Vagina (tissue), 2 donors: ENCODE measurements at regions not wholly inside any gene's neighbourhood (a gene's known extent, or its start where the extent isn't known, plus 50 kb on each side); places are given as distances from the start of the nearest gene placed in this dataset.

Source experiments
- DNase-seq, 2 donors: peaks; one replicate each; pipeline ENCODE4 v3.0.0-alpha.2; 2017; ENCODE audit errors: extremely low spot score in 2 of 2
- H3K27ac ChIP-seq: fragments of 200-600 bp; sonication (generic); one replicate; pipeline ENCODE4 v1.5.1; 2019
- H3K27me3 ChIP-seq: fragments of 200-600 bp; sonication (generic); one replicate; pipeline ENCODE4 v1.5.1; 2019
- H3K36me3 ChIP-seq, 2 donors: fragments of 200-600 bp; sonication (generic); one replicate each; pipeline ENCODE4 v1.5.1; 2017 to 2019
- H3K4me1 ChIP-seq: fragments of 200-600 bp; sonication (generic); one replicate; pipeline ENCODE4 v1.5.1; 2019
- H3K4me3 ChIP-seq, 2 donors: fragments of 200-600 bp; sonication (generic); 1 replicate in 1 of 2; 2 replicates in 1 of 2; pipeline ENCODE4 v1.5.1; 2016 to 2019
- H3K9me3 ChIP-seq: fragments of 200-600 bp; sonication (generic); one replicate; pipeline ENCODE4 v1.5.1; 2019
- POLR2A ChIP-seq, 2 donors: fragments of 450-650 bp; IDR thresholded peaks; one replicate each; pipeline ENCODE4 v1.6.1; 2017; ENCODE audit warnings: antibody characterized with exemption in 2 of 2, mild to moderate bottlenecking in 2 of 2, moderate library complexity in 2 of 2
- POLR2AphosphoS5 ChIP-seq, 2 donors: sonication (generic); formaldehyde crosslinking; IDR thresholded peaks; one replicate each; pipeline ENCODE4 v1.9.0; 2017; ENCODE audit warnings: antibody characterized with exemption in 2 of 2, mild to moderate bottlenecking in 2 of 2, low read depth in 1 of 2; ENCODE audit not compliant: insufficient read depth in 1 of 2
- intact Hi-C: fragments of 100-400 bp; cut with DNase I; formaldehyde crosslinking; loops from one replicate; pipeline ENCODE4 v1.15.1; 2023
- TF ChIP-seq, protein P1 (sequence below), 3 experiments: fragments of 450-650 bp in 2 of 3; fragments of 200-600 bp in 1 of 3; sonication (generic) in 1 of 3; IDR thresholded peaks; one replicate each; pipeline ENCODE4 v1.5.1; 2017 to 2019; ENCODE audit warnings: antibody characterized with exemption in 3 of 3, mild to moderate bottlenecking in 2 of 3, moderate library complexity in 2 of 3

DNA sequence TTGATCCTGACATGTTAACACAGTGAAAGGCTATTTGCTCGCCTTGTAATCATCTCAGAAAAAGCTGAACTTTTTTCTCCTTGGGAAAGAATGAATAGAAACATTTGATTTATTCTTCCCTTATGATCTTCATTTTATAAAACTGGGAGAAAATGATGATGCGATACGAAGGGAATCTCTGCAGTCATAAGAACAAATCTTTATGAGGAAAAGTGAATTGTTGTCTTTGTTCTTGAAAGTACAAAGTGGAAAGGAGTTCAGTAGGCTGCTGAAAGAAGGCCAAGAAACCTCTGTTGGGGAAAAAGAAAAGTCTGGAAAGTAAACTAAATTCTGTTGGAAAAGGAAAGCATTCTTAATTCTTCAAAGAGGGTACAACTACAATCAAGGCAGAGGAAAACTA, 248.8 kb downstream of the NSUN3 start:
- TF ChIP-seq POLR2A (IDR thresholded peaks at IDR 0.05) (no peak), POLR2AphosphoS5 (IDR thresholded peaks at IDR 0.05; ENCODE audit: insufficient read depth in 1 of 2, low read depth in 1 of 2) (no peak)
- TF ChIP-seq, protein P1, sequence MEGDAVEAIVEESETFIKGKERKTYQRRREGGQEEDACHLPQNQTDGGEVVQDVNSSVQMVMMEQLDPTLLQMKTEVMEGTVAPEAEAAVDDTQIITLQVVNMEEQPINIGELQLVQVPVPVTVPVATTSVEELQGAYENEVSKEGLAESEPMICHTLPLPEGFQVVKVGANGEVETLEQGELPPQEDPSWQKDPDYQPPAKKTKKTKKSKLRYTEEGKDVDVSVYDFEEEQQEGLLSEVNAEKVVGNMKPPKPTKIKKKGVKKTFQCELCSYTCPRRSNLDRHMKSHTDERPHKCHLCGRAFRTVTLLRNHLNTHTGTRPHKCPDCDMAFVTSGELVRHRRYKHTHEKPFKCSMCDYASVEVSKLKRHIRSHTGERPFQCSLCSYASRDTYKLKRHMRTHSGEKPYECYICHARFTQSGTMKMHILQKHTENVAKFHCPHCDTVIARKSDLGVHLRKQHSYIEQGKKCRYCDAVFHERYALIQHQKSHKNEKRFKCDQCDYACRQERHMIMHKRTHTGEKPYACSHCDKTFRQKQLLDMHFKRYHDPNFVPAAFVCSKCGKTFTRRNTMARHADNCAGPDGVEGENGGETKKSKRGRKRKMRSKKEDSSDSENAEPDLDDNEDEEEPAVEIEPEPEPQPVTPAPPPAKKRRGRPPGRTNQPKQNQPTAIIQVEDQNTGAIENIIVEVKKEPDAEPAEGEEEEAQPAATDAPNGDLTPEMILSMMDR (IDR thresholded peaks at IDR 0.05) = no peak
- Histone ChIP-seq H3K27ac (no peak overlapping the region), H3K27me3 (no peaks in the 10 kb centered on the region), H3K9me3 (no peaks in the 10 kb centered on the region), H3K4me3 (no peak overlapping the region), H3K36me3 (no peaks in the 10 kb centered on the region), H3K4me1 (no peaks in the 10 kb centered on the region)
- no peak for DNase-seq
- intact Hi-C loops = no loop called here

DNA sequence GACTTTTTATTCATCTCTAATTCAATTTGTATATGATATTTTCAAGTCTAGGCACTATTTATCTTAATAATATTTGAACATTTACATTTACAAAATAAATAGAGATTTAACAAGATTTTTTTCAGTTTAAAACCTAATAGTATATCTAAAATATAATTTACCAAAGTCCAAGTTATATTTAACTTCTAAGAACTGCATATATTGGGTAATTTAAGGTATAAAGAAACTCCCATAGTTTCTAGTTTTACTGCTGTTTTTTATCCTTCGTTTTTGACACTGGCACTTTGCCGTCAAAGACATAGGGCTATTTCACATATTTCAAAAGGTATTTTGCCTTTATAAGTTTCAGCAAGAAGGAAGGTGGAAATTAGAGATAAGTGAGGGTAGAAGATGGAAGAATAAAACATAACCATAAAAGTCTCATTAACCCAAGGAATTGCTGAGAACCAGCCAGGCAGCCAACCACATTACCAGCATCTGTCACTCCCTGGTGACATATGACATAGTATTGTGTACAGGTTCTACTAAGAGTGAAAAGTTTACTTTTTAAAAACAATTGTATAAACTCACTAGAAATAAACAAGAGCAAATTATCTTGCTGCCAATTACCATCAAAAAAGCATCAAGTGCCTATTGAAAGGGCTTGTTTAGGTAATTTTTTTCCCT, 251.5 kb downstream of the NSUN3 start:
- Histone ChIP-seq H3K36me3 (no peaks in the 10 kb centered on the region), H3K4me3 (no peak overlapping the region), H3K9me3 (no peaks in the 10 kb centered on the region), H3K4me1 (no peaks in the 10 kb centered on the region), H3K27me3 (no peaks in the 10 kb centered on the region), H3K27ac (no peak overlapping the region)
- no peak for DNase-seq
- no peak for TF ChIP-seq POLR2A (IDR thresholded peaks at IDR 0.05)
- TF ChIP-seq, protein P1 (IDR thresholded peaks at IDR 0.05) = no peak
- no peak for TF ChIP-seq POLR2AphosphoS5 (IDR thresholded peaks at IDR 0.05; ENCODE audit: insufficient read depth in 1 of 2, low read depth in 1 of 2)
- intact Hi-C loops = no loop called here

DNA sequence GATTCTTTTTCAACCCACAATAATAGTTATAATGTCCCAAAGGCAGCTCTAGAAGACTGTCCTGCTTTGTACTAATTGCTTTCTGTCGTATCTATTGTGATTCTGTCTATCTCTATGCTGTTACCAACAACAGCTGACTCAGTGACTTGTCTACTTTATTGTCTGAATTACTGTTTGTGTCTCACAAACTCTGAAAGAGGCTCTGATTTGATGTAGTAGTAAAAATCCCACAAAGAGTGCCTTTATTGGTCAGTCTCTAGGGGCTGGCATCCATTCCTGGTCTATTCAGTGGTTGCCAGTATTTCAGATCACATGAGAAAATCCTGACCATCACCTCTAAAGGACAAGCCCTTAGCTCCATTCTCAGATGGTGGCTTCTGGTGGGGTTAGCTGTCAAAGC, 254.2 kb downstream of the NSUN3 start:
- intact Hi-C loops = no loop called here
- no peak for DNase-seq
- TF ChIP-seq, protein P1 (IDR thresholded peaks at IDR 0.05) = no peak
- TF ChIP-seq POLR2A (IDR thresholded peaks at IDR 0.05) (no peak), POLR2AphosphoS5 (IDR thresholded peaks at IDR 0.05; ENCODE audit: insufficient read depth in 1 of 2, low read depth in 1 of 2) (no peak)
- Histone ChIP-seq H3K9me3 (no peaks in the 10 kb centered on the region), H3K36me3 (no peaks in the 10 kb centered on the region), H3K4me1 (no peaks in the 10 kb centered on the region), H3K27me3 (no peaks in the 10 kb centered on the region), H3K4me3 (no peak overlapping the region), H3K27ac (no peak overlapping the region)

DNA sequence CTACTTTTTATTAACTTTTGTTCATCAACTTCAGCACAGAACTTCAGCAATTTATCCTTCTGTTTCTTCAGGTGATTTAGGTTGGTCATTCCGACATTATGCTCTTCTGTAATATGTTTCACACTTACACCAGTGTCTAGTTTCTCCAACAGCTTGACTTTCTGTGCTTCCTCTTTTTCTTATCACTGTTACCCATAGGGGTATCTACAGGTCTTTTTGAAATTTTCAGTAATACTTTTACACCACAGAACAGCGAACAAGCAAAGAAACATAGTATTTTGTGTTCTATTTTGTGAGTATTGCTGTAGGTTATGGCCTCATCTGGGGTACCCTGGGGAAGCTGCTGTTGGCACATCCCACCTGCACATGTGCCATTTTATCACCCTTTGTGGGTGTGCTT, 260.7 kb downstream of the NSUN3 start:
- Histone ChIP-seq H3K4me3 (no peak overlapping the region), H3K4me1 (no peaks in the 10 kb centered on the region), H3K9me3 (no peaks in the 10 kb centered on the region), H3K27me3 (no peaks in the 10 kb centered on the region), H3K27ac (no peak overlapping the region), H3K36me3 (no peaks in the 10 kb centered on the region)
- DNase-seq = no peak
- TF ChIP-seq, protein P1 (IDR thresholded peaks at IDR 0.05) = no peak
- TF ChIP-seq POLR2A (IDR thresholded peaks at IDR 0.05) (no peak), POLR2AphosphoS5 (IDR thresholded peaks at IDR 0.05; ENCODE audit: insufficient read depth in 1 of 2, low read depth in 1 of 2) (no peak)
- intact Hi-C loops = no loop called here

DNA sequence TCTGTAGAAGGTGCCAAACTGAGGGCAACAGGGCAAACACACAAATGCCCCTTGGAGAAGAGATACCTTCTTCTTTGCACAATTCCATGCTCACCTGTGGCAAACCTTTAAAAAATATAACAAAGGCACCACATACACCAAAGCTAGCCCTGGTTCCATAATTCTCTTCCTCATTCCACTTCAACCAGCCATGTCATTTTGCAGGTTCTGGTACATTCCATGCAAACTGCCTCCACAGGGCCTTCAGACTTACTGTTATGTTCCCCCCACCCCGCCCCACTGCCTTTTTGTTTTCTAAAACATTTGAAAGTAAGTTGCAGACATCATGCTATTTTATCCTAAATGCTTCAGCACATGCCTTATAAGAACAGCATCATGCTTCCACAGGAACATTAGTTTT, 269.0 kb downstream of the NSUN3 start:
- TF ChIP-seq POLR2AphosphoS5 (IDR thresholded peaks at IDR 0.05; ENCODE audit: insufficient read depth in 1 of 2, low read depth in 1 of 2) (no peak), POLR2A (IDR thresholded peaks at IDR 0.05) (no peak)
- TF ChIP-seq, protein P1 (IDR thresholded peaks at IDR 0.05) = no peak
- DNase-seq = no peak
- H3K27ac ChIP-seq = no peak overlapping the region
- H3K9me3 ChIP-seq = no peaks in the 10 kb centered on the region
- H3K4me1 ChIP-seq = no peaks in the 10 kb centered on the region
- H3K27me3 ChIP-seq = no peaks in the 10 kb centered on the region
- intact Hi-C loops = no loop called here
- H3K36me3 ChIP-seq = no peaks in the 10 kb centered on the region
- H3K4me3 ChIP-seq = no peak overlapping the region
